Suprapubic skin (tissue), 4 donors: ENCODE measurements at regions not wholly inside any gene's neighbourhood (a gene's known extent, or its start where the extent isn't known, plus 50 kb on each side); places are given as distances from the start of the nearest gene placed in this dataset.
A peak's percentile ranks its signal among the peaks of the same experiment; 100 is the strongest.

ENCODE experiments used
- DNase-seq, 2 donors: peaks; one replicate each; pipeline ENCODE4 v3.0.0-alpha.2; 2019; ENCODE audit warnings: low spot score in 2 of 2
- H3K27ac ChIP-seq: fragments of 200-600 bp; sonication (generic); one replicate; pipeline ENCODE4 v1.5.1; 2019
- H3K27me3 ChIP-seq: fragments of 200-600 bp; sonication (generic); one replicate; pipeline ENCODE4 v1.5.1; 2019
- H3K36me3 ChIP-seq: fragments of 200-600 bp; sonication (generic); one replicate; pipeline ENCODE4 v1.5.1; 2019
- H3K4me1 ChIP-seq: fragments of 200-600 bp; sonication (generic); one replicate; pipeline ENCODE4 v1.5.1; 2019
- H3K4me3 ChIP-seq: fragments of 200-600 bp; sonication (generic); one replicate; pipeline ENCODE4 v1.5.1; 2019; ENCODE audit warnings: mild to moderate bottlenecking
- H3K9me3 ChIP-seq: fragments of 200-600 bp; sonication (generic); one replicate; pipeline ENCODE4 v1.5.1; 2019
- CTCF ChIP-seq, 2 donors: fragments of 200-600 bp in 1 of 2; fragments of 450-650 bp in 1 of 2; sonication (generic) in 1 of 2; IDR thresholded peaks; one replicate each; pipeline ENCODE4 v1.5.1; 2016 to 2019; ENCODE audit warnings: antibody characterized with exemption in 2 of 2, mild to moderate bottlenecking in 1 of 2, moderate library complexity in 1 of 2
- EP300 ChIP-seq: sonication (generic); formaldehyde crosslinking; IDR thresholded peaks from one replicate; pipeline ENCODE4 v1.6.1; 2017; ENCODE audit warnings: antibody characterized with exemption
- POLR2A ChIP-seq, 2 donors: fragments of 450-650 bp; IDR thresholded peaks; one replicate each; pipeline ENCODE4 v1.6.1; 2017; ENCODE audit warnings: antibody characterized with exemption in 2 of 2, mild to moderate bottlenecking in 2 of 2, moderate library complexity in 2 of 2
- POLR2AphosphoS5 ChIP-seq, 3 donors: sonication (generic); formaldehyde crosslinking; IDR thresholded peaks; one replicate each; pipeline ENCODE4 v1.6.1; 2017; ENCODE audit warnings: antibody characterized with exemption in 3 of 3
- WGBS: methylation state at CpG from one replicate; pipeline ENCODE4 v1.1.5; 2018; 5-methylcytosine and 5-hydroxymethylcytosine counted together

- WGBS = 78% methylated on average over 7 of the region's 8 CpGs
- no peak overlapping the region for H3K4me3 ChIP-seq
- peak in 1 of 2 donors; percentile 70 for DNase-seq
- no peaks in the 10 kb centered on the region for H3K27me3 ChIP-seq
- H3K36me3 ChIP-seq = no peaks in the 10 kb centered on the region
- H3K4me1 ChIP-seq = no peaks in the 10 kb centered on the region
- H3K27ac ChIP-seq = no peak overlapping the region
- no peak for TF ChIP-seq POLR2AphosphoS5 (IDR thresholded peaks at IDR 0.05)
- no peaks in the 10 kb centered on the region for H3K9me3 ChIP-seq
Measured at GRCh38 chr22:48741540-48741939, 1086.1 kb downstream of the BRD1 start.

- Histone ChIP-seq H3K36me3 (no peaks in the 10 kb centered on the region), H3K27me3 (no peaks in the 10 kb centered on the region), H3K4me1 (no peaks in the 10 kb centered on the region), H3K27ac (no peak overlapping the region), H3K4me3 (no peak overlapping the region), H3K9me3 (no peaks in the 10 kb centered on the region)
- DNase-seq = peak in 1 of 2 donors; percentile 68
- 89% methylated on average over 9 of the region's 31 CpGs for WGBS
- TF ChIP-seq POLR2AphosphoS5 (IDR thresholded peaks at IDR 0.05) (no peak), POLR2A (IDR thresholded peaks at IDR 0.05) (no peak), CTCF (IDR thresholded peaks at IDR 0.05) (no peak), EP300 (no peak)
Measured at GRCh38 chr22:48740731-48741405, 1086.8 kb downstream of the BRD1 start.

- Histone ChIP-seq H3K9me3 (no peaks in the 10 kb centered on the region), H3K36me3 (no peaks in the 10 kb centered on the region), H3K4me1 (no peaks in the 10 kb centered on the region), H3K27ac (no peak overlapping the region), H3K4me3 (no peak overlapping the region), H3K27me3 (no peaks in the 10 kb centered on the region)
- DNase-seq = peak; percentile 31 to 55
- WGBS = 66% methylated on average over 10 of the region's 21 CpGs
- TF ChIP-seq EP300 = no peak
- TF ChIP-seq CTCF (IDR thresholded peaks at IDR 0.05) = no peak
Measured at GRCh38 chr22:48740086-48740730, 1087.5 kb downstream of the BRD1 start.

- Histone ChIP-seq H3K4me3 (no peak overlapping the region), H3K27ac (no peak overlapping the region), H3K27me3 (no peaks in the 10 kb centered on the region), H3K9me3 (no peaks in the 10 kb centered on the region), H3K4me1 (no peaks in the 10 kb centered on the region), H3K36me3 (no peaks in the 10 kb centered on the region)
- no peak for TF ChIP-seq POLR2AphosphoS5 (IDR thresholded peaks at IDR 0.05)
- peak; percentile 25 to 58 for DNase-seq
- WGBS = 91% methylated on average over 22 of the region's 23 CpGs
Measured at GRCh38 chr22:48739348-48740085, 1088.2 kb downstream of the BRD1 start.

- no peak overlapping the region for H3K4me3 ChIP-seq
- H3K36me3 ChIP-seq = no peaks in the 10 kb centered on the region
- H3K27me3 ChIP-seq = no peaks in the 10 kb centered on the region
- DNase-seq = peak; percentile 34 to 77
- TF ChIP-seq CTCF (IDR thresholded peaks at IDR 0.05) (no peak), POLR2A (IDR thresholded peaks at IDR 0.05) (no peak), POLR2AphosphoS5 (IDR thresholded peaks at IDR 0.05) (no peak), EP300 (no peak)
- no peaks in the 10 kb centered on the region for H3K4me1 ChIP-seq
- H3K9me3 ChIP-seq = no peaks in the 10 kb centered on the region
- no peak overlapping the region for H3K27ac ChIP-seq
- 86% methylated on average over 14 of the region's 20 CpGs for WGBS
Measured at GRCh38 chr22:48738204-48738980, 1089.3 kb downstream of the BRD1 start.
